Liver (tissue), 7 donors: ENCODE measurements at regions not wholly inside any gene's neighbourhood (a gene's known extent, or its start where the extent isn't known, plus 50 kb on each side); places are given as distances from the start of the nearest gene placed in this dataset.

Experiments
- DNase-seq: peaks from one replicate; pipeline ENCODE4 v3.0.0-alpha.2; 2017; ENCODE audit warnings: low spot score
- H3K27ac ChIP-seq, 2 donors: one replicate each; pipeline ENCODE4 v1.7.0; 2013; ENCODE audit warnings: inconsistent platforms in 2 of 2, low read length in 2 of 2, control low read depth in 1 of 2, low read depth in 1 of 2, mild to moderate bottlenecking in 1 of 2
- H3K27me3 ChIP-seq, 4 donors: one replicate each; pipeline versions ENCODE4 v1.6.1 to v1.7.0; 2013; ENCODE audit warnings: low read length in 3 of 4, inconsistent platforms in 1 of 4, mild to moderate bottlenecking in 1 of 4, moderate library complexity in 1 of 4; ENCODE audit not compliant: control insufficient read depth in 4 of 4, insufficient read depth in 4 of 4
- H3K36me3 ChIP-seq, 4 donors: one replicate each; pipeline versions ENCODE4 v1.6.1 to v1.7.0; 2013; ENCODE audit warnings: low read length in 3 of 4, mild to moderate bottlenecking in 3 of 4, low read depth in 1 of 4, moderate library complexity in 1 of 4; ENCODE audit not compliant: control insufficient read depth in 4 of 4, insufficient read depth in 3 of 4
- H3K4me1 ChIP-seq, 4 donors: one replicate each; pipeline versions ENCODE4 v1.6.1 to v1.7.0; 2013; ENCODE audit warnings: low read length in 3 of 4, mild to moderate bottlenecking in 3 of 4, moderate library complexity in 1 of 4; ENCODE audit not compliant: control insufficient read depth in 4 of 4, insufficient read depth in 4 of 4
- H3K4me3 ChIP-seq, 3 donors: one replicate each; pipeline versions ENCODE4 v1.6.1 to v1.7.0; 2013; ENCODE audit warnings: low read length in 3 of 3, control low read depth in 1 of 3, low read depth in 1 of 3, mild to moderate bottlenecking in 1 of 3
- H3K9ac ChIP-seq, 2 donors: one replicate each; pipeline ENCODE4 v1.7.0; 2013; ENCODE audit warnings: low read length in 2 of 2, mild to moderate bottlenecking in 2 of 2, moderate library complexity in 2 of 2, control low read depth in 1 of 2, low read depth in 1 of 2
- H3K9me3 ChIP-seq, 4 donors: one replicate each; pipeline versions ENCODE4 v1.6.1 to v1.7.0; 2013; ENCODE audit warnings: low read length in 3 of 4; ENCODE audit not compliant: control insufficient read depth in 4 of 4
- EGR1 ChIP-seq, 2 donors: IDR thresholded peaks; 2 replicates each; pipeline ENCODE4 v1.6.1; 2016 to 2018; ENCODE audit warnings: antibody characterized with exemption in 2 of 2, low read depth in 2 of 2
- FOXA1 ChIP-seq: IDR thresholded peaks from 2 replicates; pipeline ENCODE4 v1.6.1; 2016; ENCODE audit warnings: antibody characterized with exemption
- GABPA ChIP-seq, 2 donors: IDR thresholded peaks in 1 of 2; conservative IDR thresholded peaks in 1 of 2; 2 replicates each; pipeline ENCODE4 v1.6.1; 2016; ENCODE audit warnings: antibody characterized with exemption in 2 of 2, mild to moderate bottlenecking in 1 of 2, moderate library complexity in 1 of 2
- HNF4G ChIP-seq: IDR thresholded peaks from 2 replicates; pipeline ENCODE4 v1.6.1; 2016; ENCODE audit warnings: antibody characterized with exemption
- JUND ChIP-seq, 2 donors: IDR thresholded peaks; 2 replicates each; pipeline ENCODE4 v1.6.1; 2016; ENCODE audit warnings: antibody characterized with exemption in 2 of 2
- RXRA ChIP-seq, 2 donors: IDR thresholded peaks; 2 replicates each; pipeline ENCODE4 v1.6.1; 2017 to 2018; ENCODE audit warnings: antibody characterized with exemption in 2 of 2, mild to moderate bottlenecking in 1 of 2
- YY1 ChIP-seq: IDR thresholded peaks from 2 replicates; pipeline ENCODE4 v1.6.1; 2016; ENCODE audit warnings: antibody characterized with exemption, mild to moderate bottlenecking
- WGBS: extraction: QIAGEN DNeasy Blood & Tissue Kit; methylation state at CpG from one replicate; pipeline ENCODE4 v1.1.7; 2013; 5-methylcytosine and 5-hydroxymethylcytosine counted together
- TF ChIP-seq, protein P1 (sequence below): IDR thresholded peaks from 2 replicates; pipeline ENCODE4 v1.6.1; 2016; ENCODE audit warnings: antibody characterized with exemption, mild to moderate bottlenecking
- donor health status: healthy.
- donor health status: healthy.
- donor health status: healthy.
- donor health status: healthy.

- H3K36me3 ChIP-seq: no peaks in the 10 kb centered on the region
- no peak for TF ChIP-seq JUND (IDR thresholded peaks at IDR 0.05)
- WGBS: 98% methylated on average over 1 of the region's 1 CpG
- H3K9ac ChIP-seq: no peak overlapping the region
- H3K4me1 ChIP-seq: no peaks in the 10 kb centered on the region
- no peaks in the 10 kb centered on the region for H3K9me3 ChIP-seq
- no peaks in the 10 kb centered on the region for H3K27me3 ChIP-seq
- H3K27ac ChIP-seq: no peak overlapping the region
- no peak overlapping the region for H3K4me3 ChIP-seq
- no peak for DNase-seq
Measured at GRCh38 chr1:181392133-181392532, 91.2 kb upstream of the CACNA1E start.

DNA sequence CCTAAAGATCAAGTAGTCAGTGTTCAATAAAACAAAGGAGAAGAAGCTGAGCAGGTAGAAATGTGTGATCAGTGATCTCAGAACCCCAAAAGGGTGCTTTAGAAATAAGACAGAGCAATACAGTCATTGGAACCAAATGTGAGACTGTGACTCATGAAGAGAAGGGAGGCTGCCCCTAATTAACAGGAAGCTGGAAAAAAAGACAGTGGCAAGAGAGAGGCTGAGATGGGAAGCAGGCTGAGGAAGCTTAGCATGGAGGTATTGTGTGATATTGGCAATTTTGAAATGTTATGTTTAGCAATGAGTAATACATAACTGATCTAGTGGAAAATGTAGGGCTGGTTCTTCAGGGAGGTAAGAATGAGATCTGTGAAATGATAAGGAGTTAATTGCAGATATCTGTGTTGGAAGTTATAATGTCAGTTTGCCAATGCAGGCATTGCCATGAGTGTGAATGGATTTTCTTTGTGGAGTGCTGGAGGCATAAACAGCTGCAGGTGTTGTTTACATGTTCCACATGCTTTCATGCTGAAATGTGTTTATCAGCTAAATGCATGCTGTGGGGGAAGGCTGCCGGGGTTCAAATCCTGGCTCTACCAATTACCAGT lies 90.6 kb upstream of the CACNA1E start:
- no peak overlapping the region for H3K4me3 ChIP-seq
- H3K9me3 ChIP-seq: no peaks in the 10 kb centered on the region
- H3K27ac ChIP-seq: no peak overlapping the region
- no peaks in the 10 kb centered on the region for H3K27me3 ChIP-seq
- DNase-seq: no peak
- TF ChIP-seq RXRA (IDR thresholded peaks at IDR 0.05) (no peak), YY1 (no peak)
- TF ChIP-seq, protein P1, sequence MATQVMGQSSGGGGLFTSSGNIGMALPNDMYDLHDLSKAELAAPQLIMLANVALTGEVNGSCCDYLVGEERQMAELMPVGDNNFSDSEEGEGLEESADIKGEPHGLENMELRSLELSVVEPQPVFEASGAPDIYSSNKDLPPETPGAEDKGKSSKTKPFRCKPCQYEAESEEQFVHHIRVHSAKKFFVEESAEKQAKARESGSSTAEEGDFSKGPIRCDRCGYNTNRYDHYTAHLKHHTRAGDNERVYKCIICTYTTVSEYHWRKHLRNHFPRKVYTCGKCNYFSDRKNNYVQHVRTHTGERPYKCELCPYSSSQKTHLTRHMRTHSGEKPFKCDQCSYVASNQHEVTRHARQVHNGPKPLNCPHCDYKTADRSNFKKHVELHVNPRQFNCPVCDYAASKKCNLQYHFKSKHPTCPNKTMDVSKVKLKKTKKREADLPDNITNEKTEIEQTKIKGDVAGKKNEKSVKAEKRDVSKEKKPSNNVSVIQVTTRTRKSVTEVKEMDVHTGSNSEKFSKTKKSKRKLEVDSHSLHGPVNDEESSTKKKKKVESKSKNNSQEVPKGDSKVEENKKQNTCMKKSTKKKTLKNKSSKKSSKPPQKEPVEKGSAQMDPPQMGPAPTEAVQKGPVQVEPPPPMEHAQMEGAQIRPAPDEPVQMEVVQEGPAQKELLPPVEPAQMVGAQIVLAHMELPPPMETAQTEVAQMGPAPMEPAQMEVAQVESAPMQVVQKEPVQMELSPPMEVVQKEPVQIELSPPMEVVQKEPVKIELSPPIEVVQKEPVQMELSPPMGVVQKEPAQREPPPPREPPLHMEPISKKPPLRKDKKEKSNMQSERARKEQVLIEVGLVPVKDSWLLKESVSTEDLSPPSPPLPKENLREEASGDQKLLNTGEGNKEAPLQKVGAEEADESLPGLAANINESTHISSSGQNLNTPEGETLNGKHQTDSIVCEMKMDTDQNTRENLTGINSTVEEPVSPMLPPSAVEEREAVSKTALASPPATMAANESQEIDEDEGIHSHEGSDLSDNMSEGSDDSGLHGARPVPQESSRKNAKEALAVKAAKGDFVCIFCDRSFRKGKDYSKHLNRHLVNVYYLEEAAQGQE: no peak
- 62% methylated on average over 1 of the region's 1 CpG for WGBS
- no peaks in the 10 kb centered on the region for H3K4me1 ChIP-seq
- no peaks in the 10 kb centered on the region for H3K36me3 ChIP-seq
- no peak overlapping the region for H3K9ac ChIP-seq

DNA sequence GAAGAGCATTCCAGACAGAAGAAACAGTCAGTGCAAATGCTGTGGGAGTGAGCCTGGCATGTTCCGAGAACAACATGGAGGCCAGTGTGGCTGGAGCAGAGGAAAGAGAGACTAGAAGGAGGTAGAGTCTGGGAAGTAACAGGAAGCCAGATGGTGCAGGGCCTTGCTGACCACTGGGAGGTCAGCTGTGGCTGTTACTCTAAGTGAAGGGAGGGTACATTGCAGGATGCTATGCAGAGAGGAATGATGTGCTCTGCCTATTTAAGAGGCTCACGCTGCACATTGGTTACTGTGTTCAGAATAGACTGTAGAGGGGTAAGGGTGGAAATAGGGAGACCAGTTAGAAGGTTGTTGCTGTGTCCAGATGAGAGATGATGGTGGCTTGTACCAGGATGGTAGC lies 88.6 kb upstream of the CACNA1E start:
- no peaks in the 10 kb centered on the region for H3K27me3 ChIP-seq
- TF ChIP-seq EGR1 (IDR thresholded peaks at IDR 0.05; ENCODE audit: low read depth in 2 of 2) (no peak), FOXA1 (no peak), HNF4G (no peak), GABPA (IDR thresholded peaks at IDR 0.05 in 1 of 2, conservative IDR thresholded peaks at IDR 0.05 in 1 of 2) (no peak)
- TF ChIP-seq, protein P1: no peak
- no peak overlapping the region for H3K9ac ChIP-seq
- DNase-seq: no peak
- 91% methylated on average over 2 of the region's 2 CpGs for WGBS
- no peaks in the 10 kb centered on the region for H3K4me1 ChIP-seq
- no peaks in the 10 kb centered on the region for H3K9me3 ChIP-seq
- H3K36me3 ChIP-seq: no peaks in the 10 kb centered on the region
- H3K27ac ChIP-seq: no peak overlapping the region
- H3K4me3 ChIP-seq: no peak overlapping the region
